ENCODE measurements at regions not wholly inside any gene's neighbourhood (a gene's known extent, or its start where the extent isn't known, plus 50 kb on each side); places are given as distances from the start of the nearest gene placed in this dataset.

GRCh38 chr19:28508666-28509065 lies 704.3 kb downstream of the UQCRFS1 start:
- TF ChIP-seq, protein P1, sequence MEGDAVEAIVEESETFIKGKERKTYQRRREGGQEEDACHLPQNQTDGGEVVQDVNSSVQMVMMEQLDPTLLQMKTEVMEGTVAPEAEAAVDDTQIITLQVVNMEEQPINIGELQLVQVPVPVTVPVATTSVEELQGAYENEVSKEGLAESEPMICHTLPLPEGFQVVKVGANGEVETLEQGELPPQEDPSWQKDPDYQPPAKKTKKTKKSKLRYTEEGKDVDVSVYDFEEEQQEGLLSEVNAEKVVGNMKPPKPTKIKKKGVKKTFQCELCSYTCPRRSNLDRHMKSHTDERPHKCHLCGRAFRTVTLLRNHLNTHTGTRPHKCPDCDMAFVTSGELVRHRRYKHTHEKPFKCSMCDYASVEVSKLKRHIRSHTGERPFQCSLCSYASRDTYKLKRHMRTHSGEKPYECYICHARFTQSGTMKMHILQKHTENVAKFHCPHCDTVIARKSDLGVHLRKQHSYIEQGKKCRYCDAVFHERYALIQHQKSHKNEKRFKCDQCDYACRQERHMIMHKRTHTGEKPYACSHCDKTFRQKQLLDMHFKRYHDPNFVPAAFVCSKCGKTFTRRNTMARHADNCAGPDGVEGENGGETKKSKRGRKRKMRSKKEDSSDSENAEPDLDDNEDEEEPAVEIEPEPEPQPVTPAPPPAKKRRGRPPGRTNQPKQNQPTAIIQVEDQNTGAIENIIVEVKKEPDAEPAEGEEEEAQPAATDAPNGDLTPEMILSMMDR (IDR thresholded peaks at IDR 0.05): no peak
- TF ChIP-seq POLR2A (IDR thresholded peaks at IDR 0.05): no peak
